Ectodermal cell (in vitro differentiated cells): ENCODE measurements at regions not wholly inside any gene's neighbourhood (a gene's known extent, or its start where the extent isn't known, plus 50 kb on each side); places are given as distances from the start of the nearest gene placed in this dataset.

Experiments used
- H3K27ac ChIP-seq: 2 replicates; pipeline ENCODE4 v1.7.0; 2013; ENCODE audit warnings: mild to moderate bottlenecking, low read depth, low read length; ENCODE audit not compliant: insufficient read depth, poor library complexity, severe bottlenecking
- H3K27me3 ChIP-seq: 2 replicates; pipeline ENCODE4 v1.7.0; 2013; ENCODE audit warnings: mild to moderate bottlenecking, low read length; ENCODE audit not compliant: insufficient read depth, control insufficient read depth, poor library complexity, severe bottlenecking
- H3K36me3 ChIP-seq: one replicate; pipeline ENCODE4 v1.7.0; 2013; ENCODE audit warnings: low read length; ENCODE audit not compliant: control insufficient read depth, insufficient read depth
- H3K4me1 ChIP-seq: one replicate; pipeline ENCODE4 v1.7.0; 2013; ENCODE audit warnings: low read length; ENCODE audit not compliant: control insufficient read depth, insufficient read depth
- H3K4me3 ChIP-seq: 2 replicates; pipeline ENCODE4 v1.7.0; 2013; ENCODE audit warnings: low read depth, low read length, control low read depth; ENCODE audit not compliant: insufficient read depth
- H3K9me3 ChIP-seq: 2 replicates; pipeline ENCODE4 v1.7.0; 2013; ENCODE audit warnings: mild to moderate bottlenecking, low read length, moderate library complexity; ENCODE audit not compliant: control insufficient read depth
- WGBS, 2 experiments: methylation state at CpG; one replicate each; pipeline ENCODE4 v1.1.7; 2013; ENCODE audit warnings: missing lambda C conversion rate in 2 of 2; 5-methylcytosine and 5-hydroxymethylcytosine counted together

- peaks cover 8% of the 10 kb centered on the region for H3K4me1 ChIP-seq
- H3K4me3 ChIP-seq = no peak overlapping the region
- H3K27ac ChIP-seq = no peak overlapping the region
- H3K27me3 ChIP-seq = no peaks in the 10 kb centered on the region
- peaks cover 6% of the 10 kb centered on the region for H3K36me3 ChIP-seq
- 87 to 91% methylated on average over 6 of the region's 6 CpGs for WGBS, 2 experiments
- H3K9me3 ChIP-seq = no peaks in the 10 kb centered on the region
These were observed 92.7 kb upstream of the PLEKHA5 start for GRCh38 chr12:19036673-19037357.

- 78 to 79% methylated on average over 6 of the region's 6 CpGs for WGBS, 2 experiments
- no peaks in the 10 kb centered on the region for H3K27me3 ChIP-seq
- no peaks in the 10 kb centered on the region for H3K9me3 ChIP-seq
- H3K27ac ChIP-seq = no peak overlapping the region
- H3K36me3 ChIP-seq = no peaks in the 10 kb centered on the region
- peaks cover 8% of the 10 kb centered on the region for H3K4me1 ChIP-seq
- H3K4me3 ChIP-seq = no peak overlapping the region
These were observed 91.3 kb upstream of the PLEKHA5 start for GRCh38 chr12:19038209-19038608.

GRCh38 chr12:19039515-19039914 lies 90.0 kb upstream of the PLEKHA5 start:
- Histone ChIP-seq H3K9me3 (no peaks in the 10 kb centered on the region), H3K36me3 (no peaks in the 10 kb centered on the region), H3K27me3 (no peaks in the 10 kb centered on the region), H3K4me3 (no peak overlapping the region), H3K4me1 (peaks cover 8% of the 10 kb centered on the region), H3K27ac (no peak overlapping the region)
- WGBS, 2 experiments = 95 to 100% methylated on average over 2 to 3 of the region's 3 CpGs

DNA sequence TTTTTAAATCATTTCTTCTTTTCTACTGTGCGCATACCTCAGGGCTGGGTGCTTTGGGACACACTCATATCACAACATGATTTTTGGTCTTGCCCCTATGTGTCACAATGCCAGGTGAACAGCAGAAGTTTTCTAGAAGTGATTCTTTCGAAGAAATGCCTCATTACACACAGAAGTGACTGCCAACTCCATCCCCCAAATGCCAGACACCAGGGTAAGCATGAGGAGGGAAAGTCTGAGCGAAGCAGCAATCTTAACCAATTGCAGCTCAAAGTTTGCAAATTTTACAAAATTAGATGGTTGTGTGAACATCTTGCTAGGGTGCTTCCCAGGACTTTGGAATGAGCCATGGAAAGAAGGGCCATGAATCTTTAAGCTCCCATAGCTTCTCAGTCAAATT lies 87.3 kb upstream of the PLEKHA5 start:
- H3K4me1 ChIP-seq = peaks cover 2% of the 10 kb centered on the region
- H3K4me3 ChIP-seq = no peak overlapping the region
- H3K36me3 ChIP-seq = no peaks in the 10 kb centered on the region
- 92 to 99% methylated on average over 2 to 3 of the region's 3 CpGs for WGBS, 2 experiments
- H3K27ac ChIP-seq = no peak overlapping the region
- no peaks in the 10 kb centered on the region for H3K9me3 ChIP-seq
- no peaks in the 10 kb centered on the region for H3K27me3 ChIP-seq

DNA sequence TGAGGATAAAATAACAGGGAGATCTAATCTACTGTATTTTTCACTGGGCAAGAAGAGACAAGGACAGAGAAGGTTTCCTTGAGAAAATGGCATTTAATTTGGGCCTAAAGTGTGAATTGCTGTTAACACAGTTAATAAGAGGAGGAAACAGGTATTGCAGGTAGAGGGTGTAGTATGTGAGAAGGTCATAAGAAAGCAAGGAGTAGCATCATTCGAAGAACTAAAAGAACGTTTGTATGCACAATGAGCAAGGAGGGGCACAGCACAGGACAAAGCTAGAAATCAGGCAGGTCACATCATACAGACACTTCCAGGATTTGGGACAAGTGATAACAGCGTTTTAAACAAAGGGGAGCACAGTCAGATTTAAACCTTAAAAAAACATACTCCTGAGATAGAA lies 85.1 kb upstream of the PLEKHA5 start:
- Histone ChIP-seq H3K4me3 (no peak overlapping the region), H3K4me1 (no peaks in the 10 kb centered on the region), H3K9me3 (no peaks in the 10 kb centered on the region), H3K36me3 (no peaks in the 10 kb centered on the region), H3K27me3 (no peaks in the 10 kb centered on the region), H3K27ac (no peak overlapping the region)
- 40 to 59% methylated on average over 2 to 3 of the region's 3 CpGs for WGBS, 2 experiments

- Histone ChIP-seq H3K4me3 (no peak overlapping the region), H3K36me3 (no peaks in the 10 kb centered on the region), H3K27me3 (no peaks in the 10 kb centered on the region), H3K27ac (no peak overlapping the region), H3K9me3 (no peaks in the 10 kb centered on the region), H3K4me1 (no peaks in the 10 kb centered on the region)
- WGBS, 2 experiments = 94 to 99% methylated on average over 4 of the region's 4 CpGs
These were observed 84.6 kb upstream of the PLEKHA5 start for GRCh38 chr12:19044891-19045290.

- H3K4me1 ChIP-seq = no peaks in the 10 kb centered on the region
- H3K4me3 ChIP-seq = no peak overlapping the region
- H3K9me3 ChIP-seq = no peaks in the 10 kb centered on the region
- no peak overlapping the region for H3K27ac ChIP-seq
- no peaks in the 10 kb centered on the region for H3K27me3 ChIP-seq
- WGBS, 2 experiments = 86 to 100% methylated on average over 2 of the region's 2 CpGs
- H3K36me3 ChIP-seq = no peaks in the 10 kb centered on the region
These were observed 84.1 kb upstream of the PLEKHA5 start for GRCh38 chr12:19045426-19045825.

- WGBS, 2 experiments = 85 to 88% methylated on average over 3 of the region's 3 CpGs
- Histone ChIP-seq H3K27ac (no peak overlapping the region), H3K4me3 (no peak overlapping the region), H3K4me1 (no peaks in the 10 kb centered on the region), H3K9me3 (no peaks in the 10 kb centered on the region), H3K27me3 (no peaks in the 10 kb centered on the region), H3K36me3 (no peaks in the 10 kb centered on the region)
These were observed 80.6 kb upstream of the PLEKHA5 start for GRCh38 chr12:19048943-19049342.

DNA sequence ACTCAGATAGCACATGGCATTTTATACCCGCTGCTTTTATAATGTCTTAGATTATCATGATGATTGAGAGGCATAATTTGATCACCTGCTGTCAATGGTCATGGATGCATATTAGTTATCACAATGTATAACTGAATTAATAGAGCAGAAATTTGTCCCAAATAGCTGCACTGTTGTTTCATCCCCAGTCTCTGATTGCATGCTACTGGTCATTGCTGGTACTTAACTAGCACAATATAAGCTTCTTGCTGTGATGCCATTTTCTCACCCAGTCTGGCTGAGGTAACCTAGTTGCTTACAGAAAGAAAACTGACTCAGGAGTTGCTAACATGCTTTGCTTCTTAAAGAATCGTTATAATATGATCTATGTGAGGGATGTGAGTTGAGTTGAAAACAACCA lies 76.8 kb upstream of the PLEKHA5 start:
- no peak overlapping the region for H3K4me3 ChIP-seq

GRCh38 chr12:19053218-19053617 lies 76.3 kb upstream of the PLEKHA5 start:
- Histone ChIP-seq H3K27ac (no peak overlapping the region), H3K4me1 (no peaks in the 10 kb centered on the region), H3K36me3 (no peaks in the 10 kb centered on the region), H3K27me3 (no peaks in the 10 kb centered on the region), H3K4me3 (no peak overlapping the region), H3K9me3 (no peaks in the 10 kb centered on the region)
- WGBS, 2 experiments = 86 to 91% methylated on average over 1 of the region's 1 CpG

More for the DNA sequence above, 76.8 kb upstream of the PLEKHA5 start:
- Histone ChIP-seq H3K27me3 (no peaks in the 10 kb centered on the region), H3K36me3 (no peaks in the 10 kb centered on the region), H3K4me1 (no peaks in the 10 kb centered on the region), H3K9me3 (no peaks in the 10 kb centered on the region), H3K27ac (no peak overlapping the region)
- 44 to 86% methylated on average over 1 to 2 of the region's 2 CpGs for WGBS, 2 experiments

GRCh38 chr12:19054035-19054434 lies 75.5 kb upstream of the PLEKHA5 start:
- Histone ChIP-seq H3K36me3 (no peaks in the 10 kb centered on the region), H3K27me3 (no peaks in the 10 kb centered on the region), H3K4me3 (no peak overlapping the region), H3K4me1 (no peaks in the 10 kb centered on the region), H3K27ac (no peak overlapping the region), H3K9me3 (no peaks in the 10 kb centered on the region)
- 57% methylated on average over 1 of the region's 1 CpG; no CpG with 5 or more reads in 1 of the 2 experiments for WGBS, 2 experiments
